Activated CD8-positive, alpha-beta memory T cell treated with anti-CD3 and anti-CD28 coated beads, Interleukin-2, amount 50 U/mL, for 24 hours (primary cell): ENCODE measurements at regions not wholly inside any gene's neighbourhood (a gene's known extent, or its start where the extent isn't known, plus 50 kb on each side); places are given as distances from the start of the nearest gene placed in this dataset.

Experiments used
- DNase-seq: peaks from one replicate; pipeline ENCODE4 v3.0.0-alpha.2; 2020; ENCODE audit errors: extremely low read depth

GRCh38 chr22:48644108-48644507 lies 1183.6 kb downstream of the BRD1 start:
- DNase-seq = no peak

- DNase-seq = no peak
Measured at GRCh38 chr22:48643066-48643731, 1184.5 kb downstream of the BRD1 start.

- DNase-seq = no peak
Measured at GRCh38 chr22:48642550-48642949, 1185.1 kb downstream of the BRD1 start.

- DNase-seq = no peak
Measured at GRCh38 chr22:48641906-48642475, 1185.7 kb downstream of the BRD1 start.

- no peak for DNase-seq
Measured at GRCh38 chr22:48640890-48641841, 1186.5 kb downstream of the BRD1 start.

GRCh38 chr22:48639896-48640748 lies 1187.6 kb downstream of the BRD1 start:
- no peak for DNase-seq

GRCh38 chr22:48639021-48639795 lies 1188.5 kb downstream of the BRD1 start:
- DNase-seq = no peak

GRCh38 chr22:48637231-48637630 lies 1190.4 kb downstream of the BRD1 start:
- no peak for DNase-seq

GRCh38 chr22:48636746-48637145 lies 1190.9 kb downstream of the BRD1 start:
- DNase-seq = no peak

- no peak for DNase-seq
Measured at GRCh38 chr22:48635816-48636215, 1191.9 kb downstream of the BRD1 start.

GRCh38 chr22:48635031-48635430 lies 1192.6 kb downstream of the BRD1 start:
- no peak for DNase-seq

GRCh38 chr22:48633996-48634836 lies 1193.5 kb downstream of the BRD1 start:
- no peak for DNase-seq

- DNase-seq = no peak
Measured at GRCh38 chr22:48632646-48633246, 1194.9 kb downstream of the BRD1 start.

- no peak for DNase-seq
Measured at GRCh38 chr22:48631288-48631863, 1196.3 kb downstream of the BRD1 start.

GRCh38 chr22:48630848-48631247 lies 1196.8 kb downstream of the BRD1 start:
- no peak for DNase-seq

- DNase-seq = no peak
Measured at GRCh38 chr22:48630433-48630754, 1197.3 kb downstream of the BRD1 start.

GRCh38 chr22:48629631-48630432 lies 1197.8 kb downstream of the BRD1 start:
- DNase-seq = no peak

- no peak for DNase-seq
Measured at GRCh38 chr22:48628891-48629543, 1198.7 kb downstream of the BRD1 start.
